GM21381 (cell line): ENCODE measurements at regions not wholly inside any gene's neighbourhood (a gene's known extent, or its start where the extent isn't known, plus 50 kb on each side); places are given as distances from the start of the nearest gene placed in this dataset.

ENCODE experiments used
- ATAC-seq: cut with Tn5 transposase; IDR thresholded peaks from one replicate; pipeline ENCODE4 v1.9.1; 2021; ENCODE audit warnings: mild to moderate bottlenecking, moderate library complexity; ENCODE audit not compliant: unreplicated experiment

DNA sequence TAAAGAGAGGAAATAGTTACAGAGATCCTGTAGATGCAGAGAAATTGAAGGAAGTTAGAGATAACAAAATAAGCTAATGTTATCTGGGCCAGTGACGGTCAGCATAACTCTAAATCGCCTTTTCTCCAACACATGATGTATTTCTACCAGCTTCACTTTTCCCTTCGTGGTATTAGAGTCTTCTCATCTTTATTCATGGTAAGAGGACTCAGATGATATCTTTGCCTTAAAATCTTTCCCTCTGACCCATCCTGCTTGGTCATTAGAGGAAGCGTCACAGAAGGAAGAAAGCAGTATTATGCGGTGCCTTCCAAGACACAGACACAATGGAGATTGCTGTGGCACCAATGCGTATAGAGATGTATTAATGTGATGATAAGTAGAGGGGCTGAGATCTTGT, 320.7 kb upstream of the GOLIM4 start:
- no peak for ATAC-seq

DNA sequence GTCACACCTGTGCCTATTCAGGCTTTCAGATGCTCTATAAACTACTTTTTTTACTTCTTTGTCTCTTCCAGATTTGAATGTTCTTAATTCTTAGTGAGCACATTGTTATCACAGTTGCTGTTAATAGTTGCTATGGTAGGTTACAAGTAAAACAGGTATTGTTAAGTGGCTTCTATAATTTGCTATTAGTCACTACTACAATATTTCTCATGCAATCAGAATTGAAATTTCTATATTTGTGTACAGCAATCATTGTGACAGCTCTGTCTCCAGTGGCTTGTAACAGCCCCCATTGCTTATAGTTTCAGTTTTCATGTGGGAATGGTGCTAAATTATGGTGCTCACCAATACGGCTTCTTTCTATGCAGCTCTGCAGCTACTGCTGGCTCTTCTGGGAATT, 318.4 kb upstream of the GOLIM4 start:
- no peak for ATAC-seq

DNA sequence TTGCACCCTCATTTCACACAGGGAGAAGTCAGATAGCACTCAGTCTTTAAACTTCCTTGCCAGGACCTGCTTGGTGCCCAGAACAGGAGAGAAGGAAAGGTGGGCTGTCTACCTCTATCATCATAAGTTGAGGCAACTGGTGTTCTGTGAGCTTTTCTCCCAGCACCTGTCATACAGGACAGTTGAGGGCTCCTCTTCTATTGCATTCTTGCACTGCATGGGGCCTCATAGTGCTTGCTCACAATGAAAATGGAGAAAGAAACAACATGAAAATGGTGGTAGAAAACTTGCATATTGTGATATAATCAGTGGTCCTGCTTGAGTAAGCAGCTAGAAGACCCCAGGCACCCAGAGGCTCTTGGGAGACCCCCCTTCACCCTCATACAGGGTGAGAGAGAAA, 311.7 kb upstream of the GOLIM4 start:
- no peak for ATAC-seq

GRCh38 chr3:168405288-168405687, 309.6 kb upstream of the GOLIM4 start:
- ATAC-seq = no peak

- ATAC-seq = no peak
Observed at GRCh38 chr3:168398371-168399025, 302.8 kb upstream of the GOLIM4 start.

- ATAC-seq = no peak
Observed at GRCh38 chr3:168396861-168397260, 301.1 kb upstream of the GOLIM4 start.

DNA sequence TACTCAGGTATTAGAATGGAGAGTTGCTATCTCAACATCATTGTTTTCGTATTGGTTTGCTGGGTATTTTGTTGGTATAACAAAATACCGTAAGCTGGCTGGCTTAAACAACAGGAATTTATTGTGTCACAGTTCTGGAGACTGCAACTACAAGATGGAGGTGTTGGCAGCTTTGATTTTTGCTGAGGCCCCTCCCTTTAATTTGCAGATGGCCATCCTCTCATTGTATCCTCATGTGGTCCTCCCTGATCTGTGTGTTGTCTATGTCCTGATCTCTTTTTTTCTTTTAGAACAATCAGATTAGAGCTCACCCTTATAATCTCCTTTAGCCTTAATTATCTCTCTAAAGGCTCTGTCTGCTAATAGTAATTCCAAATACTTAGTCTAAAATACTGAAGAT, 299.8 kb upstream of the GOLIM4 start:
- ATAC-seq = no peak

- no peak for ATAC-seq
Observed at GRCh38 chr3:168394439-168394838, 298.7 kb upstream of the GOLIM4 start.

DNA sequence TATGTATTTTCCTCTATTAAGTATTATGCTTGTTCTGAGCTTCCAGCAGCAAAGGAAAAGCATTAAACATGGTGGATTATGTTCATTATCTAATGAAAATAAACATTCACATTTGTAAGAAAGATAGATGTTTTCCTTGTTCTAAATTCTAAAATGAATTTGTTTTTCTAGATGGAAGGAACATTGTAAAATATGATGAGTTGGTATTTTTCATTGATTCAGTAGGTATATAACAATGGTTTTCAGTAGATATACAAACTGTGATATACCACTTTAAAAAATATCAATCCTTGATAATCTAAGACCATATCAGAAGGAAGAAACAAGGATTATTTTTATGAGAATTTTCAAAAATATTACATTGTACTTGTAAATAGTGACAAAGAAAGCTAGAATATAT, 290.6 kb upstream of the GOLIM4 start:
- no peak for ATAC-seq

DNA sequence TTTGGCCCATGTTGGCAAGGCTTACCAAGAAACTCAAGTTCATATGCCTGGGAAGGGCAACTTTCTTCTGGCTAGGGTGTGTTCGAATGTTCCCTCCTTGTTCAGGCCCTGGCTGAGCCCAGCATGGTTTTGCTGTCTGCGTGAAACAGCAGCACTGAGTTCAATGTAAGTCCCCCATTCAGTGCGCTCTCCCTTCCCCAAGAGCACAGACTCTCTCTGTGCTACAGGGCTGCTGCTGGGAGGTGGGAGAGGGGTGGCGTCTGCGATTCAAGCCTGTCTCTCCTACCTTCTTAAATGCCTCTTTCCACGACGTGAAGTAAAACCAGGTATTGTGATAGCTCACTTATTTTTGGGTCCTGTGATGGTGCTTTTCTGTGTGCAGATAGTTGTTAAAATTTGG, 289.3 kb upstream of the GOLIM4 start:
- no peak for ATAC-seq

DNA sequence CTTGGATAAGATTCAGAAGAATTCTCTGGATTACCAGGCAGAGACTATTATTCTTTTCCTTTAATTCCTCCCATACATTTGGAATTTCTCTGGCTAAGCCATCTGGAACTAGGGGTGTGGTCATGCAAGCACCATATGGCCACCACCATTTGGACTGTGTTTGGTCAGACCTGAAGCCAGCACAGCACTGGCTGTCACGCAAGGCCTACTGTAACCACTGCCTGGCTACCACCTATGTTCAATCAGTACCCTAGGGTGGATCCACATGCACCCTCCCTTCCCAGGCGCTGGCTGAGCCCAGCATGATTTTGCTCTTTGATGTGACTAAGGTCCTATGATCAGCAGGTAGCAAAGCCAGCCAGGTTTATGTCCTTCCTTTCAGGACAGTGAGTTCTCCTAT, 287.8 kb upstream of the GOLIM4 start:
- ATAC-seq = no peak

DNA sequence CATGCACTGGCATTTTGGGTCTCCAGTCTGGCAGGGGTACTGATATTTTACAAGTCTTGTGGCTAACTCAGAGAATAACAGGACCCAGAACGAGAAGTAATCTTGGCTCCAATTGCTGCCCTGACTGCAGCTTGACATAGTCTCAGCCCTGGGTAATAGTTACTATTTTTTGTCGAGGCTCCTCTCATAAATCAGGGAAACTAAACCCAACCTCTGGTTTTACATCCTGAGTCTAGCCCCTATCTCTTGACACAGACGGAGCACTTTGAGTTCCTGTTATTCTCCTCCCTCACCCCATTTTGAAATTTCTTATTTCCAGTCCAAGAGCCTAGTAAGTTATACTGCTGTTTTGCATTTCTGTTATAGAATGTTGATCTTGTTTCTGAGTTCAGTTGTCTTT, 276.1 kb upstream of the GOLIM4 start:
- no peak for ATAC-seq

GRCh38 chr3:168364967-168365366, 269.2 kb upstream of the GOLIM4 start:
- no peak for ATAC-seq

GRCh38 chr3:168362661-168363247, 267.0 kb upstream of the GOLIM4 start:
- ATAC-seq = no peak

GRCh38 chr3:168362156-168362555, 266.4 kb upstream of the GOLIM4 start:
- no peak for ATAC-seq

GRCh38 chr3:168360993-168361392, 265.3 kb upstream of the GOLIM4 start:
- no peak for ATAC-seq

DNA sequence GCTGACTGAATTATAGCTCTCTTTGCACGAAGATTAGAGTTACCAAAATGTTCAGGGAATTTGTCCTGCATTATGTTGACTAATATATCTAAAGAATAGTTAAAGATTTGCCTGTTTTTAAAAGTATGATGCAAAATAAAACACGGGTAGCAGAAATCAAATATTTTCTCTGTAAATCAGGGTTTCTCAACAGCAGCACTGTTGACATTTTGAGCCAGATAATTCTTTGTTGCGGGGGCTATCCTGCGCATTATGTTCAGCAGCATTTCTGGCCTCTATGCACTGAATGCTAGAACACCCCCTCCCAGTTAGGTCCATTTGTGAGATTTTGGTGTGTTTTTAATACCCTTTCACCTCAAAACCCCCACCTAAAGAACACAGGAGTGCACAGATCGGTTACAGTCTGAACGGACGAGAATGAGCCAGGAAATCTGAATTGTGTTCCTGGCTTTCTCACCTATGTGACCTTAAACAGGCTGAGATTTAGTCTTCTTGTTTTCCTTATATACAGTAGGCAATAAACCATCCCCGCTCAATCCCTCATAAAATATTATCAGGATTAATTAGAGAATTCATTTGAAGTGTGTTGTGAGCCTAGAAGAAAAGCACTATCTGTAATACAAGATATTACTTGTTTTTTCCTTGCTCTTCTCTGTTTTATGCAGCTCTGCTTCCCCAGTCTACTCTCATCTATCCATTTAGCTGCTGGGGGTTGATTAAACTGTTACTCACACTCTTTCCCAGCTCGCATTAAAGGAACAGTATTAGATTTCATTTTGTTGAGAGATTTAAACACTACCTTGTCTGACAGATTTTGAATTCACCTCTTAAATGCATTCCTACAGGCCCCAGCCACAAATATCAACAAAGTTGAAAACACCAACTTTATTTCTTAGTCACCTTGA, 247.5 kb upstream of the GOLIM4 start:
- ATAC-seq = no peak

- no peak for ATAC-seq
Observed at GRCh38 chr3:168341956-168342936, 246.5 kb upstream of the GOLIM4 start.

- no peak for ATAC-seq
Observed at GRCh38 chr3:168341192-168341815, 245.6 kb upstream of the GOLIM4 start.

- ATAC-seq = no peak
Observed at GRCh38 chr3:168338161-168338560, 242.4 kb upstream of the GOLIM4 start.
